Erythroblast (primary cell): ENCODE measurements at regions not wholly inside any gene's neighbourhood (a gene's known extent, or its start where the extent isn't known, plus 50 kb on each side); places are given as distances from the start of the nearest gene placed in this dataset.

Experiments used
- DNase-seq, 2 experiments: peaks; one replicate each; lab custom pipeline; 2025; lab: John Stamatoyannopoulos, UW
- GATA1 ChIP-seq: IDR thresholded peaks from 2 replicates; pipeline ENCODE4 v1.6.1; 2011; ENCODE audit warnings: low read depth, mild to moderate bottlenecking, control low read depth, low read length, moderate library complexity
- POLR2A ChIP-seq: IDR thresholded peaks from 2 replicates; pipeline ENCODE4 v1.6.1; 2011; ENCODE audit warnings: mild to moderate bottlenecking, low read length

- DNase-seq: no peak
- TF ChIP-seq GATA1: no peak
- TF ChIP-seq POLR2A: no peak
Observed at GRCh38 chr3:124381575-124382333, 348.5 kb upstream of the UMPS start.

DNA sequence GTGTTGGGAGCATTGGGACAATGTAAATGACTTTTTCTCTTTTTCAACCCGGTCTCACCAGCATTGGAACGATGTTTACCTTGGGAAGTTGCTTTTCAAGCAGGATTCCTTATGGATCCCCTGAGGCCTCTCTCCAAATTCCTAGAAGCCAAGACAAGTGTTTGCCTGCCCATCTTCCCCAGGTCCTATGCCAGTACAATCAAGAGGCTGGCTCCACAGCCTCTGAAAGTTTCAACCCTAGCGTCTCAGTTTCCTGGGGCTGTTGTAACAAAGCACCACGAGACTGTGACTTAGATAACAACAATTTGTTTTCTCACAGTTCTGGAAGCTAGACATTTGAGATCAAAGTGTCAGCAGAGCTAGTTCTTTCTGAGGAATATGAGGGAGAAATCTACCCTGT lies 347.2 kb upstream of the UMPS start:
- TF ChIP-seq GATA1: no peak
- no peak for TF ChIP-seq POLR2A
- no peak for DNase-seq

DNA sequence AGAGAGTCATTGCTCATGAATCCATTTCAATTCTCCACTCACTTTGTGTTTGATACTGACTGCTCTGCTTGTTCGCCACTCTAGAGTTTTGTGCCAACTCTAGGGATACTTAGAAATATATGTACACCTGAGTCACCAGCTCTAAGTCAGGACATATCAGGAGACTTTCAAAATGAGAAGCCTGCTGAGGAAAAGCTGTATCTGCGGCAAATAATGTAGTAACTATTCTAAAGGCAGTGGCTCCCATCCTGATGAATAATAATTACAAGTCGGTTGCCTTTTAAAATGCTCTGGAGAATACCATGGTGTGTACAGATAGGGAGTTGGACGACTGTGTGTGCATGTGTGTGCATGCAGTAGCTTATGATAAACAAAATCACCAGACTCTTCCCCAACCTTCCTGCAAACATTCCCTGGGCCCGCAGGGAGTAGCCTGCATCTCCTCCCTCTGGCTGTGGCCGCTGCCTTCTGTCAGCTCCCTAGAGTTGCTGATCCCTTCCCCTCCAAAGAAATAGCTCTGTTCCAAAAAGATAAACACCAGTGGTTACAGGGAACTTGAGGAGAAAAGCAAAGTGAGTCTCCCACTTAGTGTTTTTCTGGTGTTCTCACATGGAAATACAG lies 346.3 kb upstream of the UMPS start:
- no peak for DNase-seq
- TF ChIP-seq GATA1 (no peak), POLR2A (no peak)

GRCh38 chr3:124384527-124384926 lies 345.7 kb upstream of the UMPS start:
- TF ChIP-seq POLR2A (no peak), GATA1 (no peak)
- no peak for DNase-seq

DNA sequence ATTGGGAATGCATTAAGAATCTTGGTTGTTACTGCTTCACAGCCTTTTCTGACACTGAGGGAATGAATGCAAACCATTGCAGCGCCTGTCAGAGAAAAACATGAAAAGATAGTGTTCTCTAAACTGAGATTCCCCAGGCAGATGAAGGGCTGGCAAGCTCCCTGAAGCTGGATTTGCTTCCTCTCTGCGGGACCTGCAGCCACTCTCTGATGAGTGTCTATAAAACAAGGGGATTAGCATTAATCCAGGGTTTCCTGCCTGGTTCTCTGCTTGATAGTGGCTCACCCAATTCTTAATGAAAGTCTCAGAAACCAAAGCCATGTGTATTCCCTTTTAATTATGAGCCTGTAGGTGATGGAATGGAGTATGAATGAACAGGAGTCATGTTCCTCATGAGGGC lies 344.3 kb upstream of the UMPS start:
- TF ChIP-seq GATA1 (no peak), POLR2A (no peak)
- DNase-seq: no peak

DNA sequence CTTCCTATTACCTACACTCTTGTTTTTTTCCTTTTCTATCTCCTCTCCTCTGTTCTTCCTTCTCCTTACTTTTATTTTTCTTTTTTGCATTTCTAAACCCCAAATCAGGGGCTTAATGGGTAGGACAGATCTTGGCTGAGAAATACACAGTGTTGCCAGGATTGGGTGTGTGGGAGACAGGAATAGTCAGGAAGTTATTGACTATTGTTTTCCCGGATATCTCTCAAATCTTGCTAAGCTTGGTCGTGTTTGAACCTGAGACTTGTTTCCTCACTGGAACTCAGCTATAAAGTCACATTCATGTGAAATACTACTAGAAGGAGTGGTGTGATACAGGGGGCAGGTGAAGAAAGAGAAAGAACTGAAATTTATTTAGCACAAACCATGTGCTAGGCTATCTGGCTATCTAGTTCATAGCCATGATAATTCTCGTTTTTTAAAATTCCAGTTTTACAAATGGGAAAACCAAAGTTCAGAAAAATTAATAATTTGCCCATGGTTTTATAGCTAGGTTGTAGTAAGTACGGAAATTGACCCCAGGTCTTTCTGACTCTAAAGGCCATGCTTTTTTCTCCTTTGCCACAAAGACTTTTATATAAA lies 343.2 kb upstream of the UMPS start:
- no peak for DNase-seq
- TF ChIP-seq POLR2A (no peak), GATA1 (no peak)

GRCh38 chr3:124391774-124392173 lies 338.5 kb upstream of the UMPS start:
- TF ChIP-seq POLR2A (no peak), GATA1 (no peak)
- no peak for DNase-seq

GRCh38 chr3:124393340-124393739 lies 336.9 kb upstream of the UMPS start:
- no peak for DNase-seq
- TF ChIP-seq POLR2A (no peak), GATA1 (no peak)

- peak; percentile 2 to 7 for DNase-seq
- TF ChIP-seq POLR2A (no peak), GATA1 (no peak)
Observed at GRCh38 chr3:124395162-124395561, 335.1 kb upstream of the UMPS start.

DNA sequence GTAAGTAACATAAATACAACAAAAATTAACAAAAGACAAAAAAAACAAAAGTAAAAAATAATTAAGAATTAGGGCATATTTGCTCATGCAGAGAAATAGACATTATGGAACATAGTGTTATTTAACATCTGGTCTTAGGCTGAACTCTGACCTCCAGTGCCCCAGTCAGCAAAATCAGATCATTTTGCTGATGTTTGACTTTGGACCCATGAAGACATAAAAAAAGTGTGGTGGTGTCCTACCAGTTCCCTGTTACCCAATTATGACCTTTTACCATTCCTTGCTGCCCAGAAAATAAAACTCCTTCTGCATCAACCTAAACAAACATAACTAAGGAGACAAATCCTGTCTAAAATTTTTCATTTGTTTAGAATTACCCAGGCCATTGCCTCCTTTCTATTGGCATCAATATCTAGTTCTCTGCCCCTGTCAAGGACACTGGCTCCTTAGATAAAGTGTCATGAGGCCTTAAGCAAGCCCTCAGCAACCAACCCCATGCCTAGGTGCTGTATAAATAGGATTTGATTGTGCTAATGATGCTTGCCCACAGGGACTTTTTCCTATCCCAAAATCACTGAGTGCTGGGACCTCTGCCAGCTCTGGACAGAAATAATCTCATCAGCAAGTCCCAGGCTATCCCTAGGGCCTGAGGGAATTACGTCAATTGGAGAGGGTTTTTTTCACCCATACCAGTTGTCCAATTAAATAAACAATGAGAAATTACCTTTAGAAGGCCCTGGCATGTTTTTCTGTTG lies 334.5 kb upstream of the UMPS start:
- TF ChIP-seq GATA1 (no peak), POLR2A (no peak)
- DNase-seq: no peak

- DNase-seq: no peak
- TF ChIP-seq GATA1: no peak
- no peak for TF ChIP-seq POLR2A
Observed at GRCh38 chr3:124396339-124396950, 333.8 kb upstream of the UMPS start.

DNA sequence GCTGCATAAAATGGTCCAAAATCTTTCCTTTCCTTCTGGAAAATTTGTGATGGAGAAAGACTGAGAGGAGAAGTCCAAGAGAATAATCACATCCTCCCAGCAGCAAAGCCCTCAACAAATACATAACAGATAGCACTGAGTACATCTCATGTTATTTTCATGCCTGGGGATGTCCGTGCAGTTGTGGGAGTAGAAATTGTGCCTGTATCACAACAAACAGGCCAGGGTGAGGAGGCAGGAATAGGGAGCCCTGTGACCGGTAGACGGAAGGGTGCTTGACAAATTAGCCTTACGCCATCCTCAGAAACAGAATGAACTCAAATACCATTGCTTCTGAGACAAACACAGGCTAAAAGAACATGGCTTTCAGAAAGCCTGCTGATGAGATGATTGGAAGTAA lies 333.2 kb upstream of the UMPS start:
- DNase-seq: no peak
- TF ChIP-seq POLR2A: no peak
- TF ChIP-seq GATA1: no peak

DNA sequence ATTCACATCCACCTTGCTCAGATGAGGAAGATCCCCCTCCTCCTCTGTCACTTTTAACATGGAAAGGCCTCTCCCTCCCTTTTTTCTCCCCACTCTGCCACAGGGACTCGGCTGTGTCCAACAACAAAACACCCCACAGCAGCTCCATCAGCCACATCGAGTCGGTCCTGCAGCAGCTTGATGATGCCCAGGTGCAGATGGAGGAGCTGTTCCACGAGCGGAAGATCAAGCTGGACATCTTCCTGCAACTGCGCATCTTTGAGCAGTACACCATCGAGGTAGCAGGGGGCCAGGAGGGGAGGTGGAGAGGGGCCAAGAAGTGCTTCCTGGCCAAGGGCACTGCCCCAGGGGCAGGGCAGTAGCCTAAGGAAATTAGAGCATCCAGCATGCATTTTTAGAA lies 331.7 kb upstream of the UMPS start:
- DNase-seq: no peak
- no peak for TF ChIP-seq GATA1
- TF ChIP-seq POLR2A: no peak

DNA sequence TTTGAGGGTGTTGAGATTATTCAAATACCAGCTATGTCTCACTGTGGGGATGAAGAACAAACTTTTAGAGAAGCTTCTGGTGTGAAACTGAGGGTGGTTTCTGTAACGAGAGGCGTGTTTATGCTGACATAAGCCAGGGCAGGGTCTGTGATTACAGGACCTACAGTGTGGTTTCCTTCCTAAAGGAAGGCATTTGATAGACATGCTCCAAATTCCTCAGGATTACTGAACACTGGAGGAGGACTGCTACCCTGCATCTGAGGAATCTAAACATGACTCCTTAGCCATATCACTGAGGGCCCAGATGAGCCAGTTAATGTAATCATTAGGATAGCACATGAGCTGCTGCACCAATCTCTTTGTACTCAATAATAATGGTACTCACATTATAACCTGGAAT lies 328.4 kb upstream of the UMPS start:
- peak in 1 of 2 experiments; percentile 8 for DNase-seq
- TF ChIP-seq GATA1 (no peak), POLR2A (no peak)
